SW480 (cell line): ENCODE measurements at regions not wholly inside any gene's neighbourhood (a gene's known extent, or its start where the extent isn't known, plus 50 kb on each side); places are given as distances from the start of the nearest gene placed in this dataset.
"Not testable (repeated sequence)": the region's sequence is repeated elsewhere in the genome, so short reads cannot be mapped to it uniquely, and the experiment has no call there.

ENCODE experiments used
- DNase-seq: peaks from one replicate; pipeline ENCODE4 v3.0.0-alpha.2; 2016; ENCODE audit warnings: low spot score

DNA sequence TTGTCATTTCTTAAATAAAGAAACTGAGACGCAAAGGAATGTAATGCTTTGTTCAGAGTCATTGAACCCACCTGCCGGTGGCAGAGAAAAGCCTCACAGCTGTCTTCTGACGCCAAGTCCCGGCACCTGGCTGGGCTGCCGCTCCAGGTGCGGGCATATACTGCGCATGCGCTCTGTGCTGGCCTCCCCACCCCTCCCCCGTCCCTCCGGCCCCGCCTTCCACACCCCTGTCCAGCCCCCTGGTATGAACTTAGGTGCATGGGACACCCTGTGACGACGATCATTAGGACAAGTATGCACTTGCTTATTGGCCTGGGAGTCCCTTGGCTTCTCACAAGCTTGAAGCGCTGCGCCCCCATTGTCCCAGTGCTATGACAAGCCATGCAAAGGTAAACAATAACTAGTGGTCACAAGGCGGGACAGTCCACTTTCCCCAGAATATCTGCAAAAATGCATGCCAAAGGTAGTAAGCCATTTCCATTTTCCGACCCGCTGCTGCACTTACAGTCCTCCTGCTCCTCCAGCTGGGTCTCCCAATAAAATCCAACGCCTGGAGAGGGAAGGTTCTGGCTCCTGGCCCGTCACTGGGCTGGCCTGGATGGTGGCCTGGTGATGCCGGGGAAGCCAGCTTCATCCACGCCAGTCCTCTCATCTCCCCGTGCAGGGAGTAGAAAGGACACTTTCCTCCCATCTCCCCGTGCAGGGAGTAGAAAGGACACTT, 100.4 kb downstream of the PSMG1 start:
- DNase-seq, result peak; percentile 75

DNA sequence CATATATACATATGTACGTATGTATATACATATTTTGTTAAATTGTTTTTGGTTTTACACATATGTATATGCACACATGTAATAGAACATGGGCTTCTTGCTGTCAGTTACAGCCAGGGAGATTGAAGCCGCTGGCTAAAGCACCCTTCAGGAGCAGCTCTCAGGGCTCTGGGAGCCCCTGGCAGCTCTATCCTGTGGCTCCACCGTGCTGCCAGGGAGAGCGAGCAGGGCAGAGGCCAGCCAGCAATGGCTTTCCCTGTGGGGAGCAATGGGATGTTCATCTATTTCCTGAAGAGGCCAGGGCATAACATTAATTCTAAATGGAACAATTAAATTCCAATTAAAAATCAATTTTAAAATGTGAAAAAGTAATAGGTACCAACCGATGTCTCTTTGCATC, 102.9 kb downstream of the PSMG1 start:
- no peak for DNase-seq

DNA sequence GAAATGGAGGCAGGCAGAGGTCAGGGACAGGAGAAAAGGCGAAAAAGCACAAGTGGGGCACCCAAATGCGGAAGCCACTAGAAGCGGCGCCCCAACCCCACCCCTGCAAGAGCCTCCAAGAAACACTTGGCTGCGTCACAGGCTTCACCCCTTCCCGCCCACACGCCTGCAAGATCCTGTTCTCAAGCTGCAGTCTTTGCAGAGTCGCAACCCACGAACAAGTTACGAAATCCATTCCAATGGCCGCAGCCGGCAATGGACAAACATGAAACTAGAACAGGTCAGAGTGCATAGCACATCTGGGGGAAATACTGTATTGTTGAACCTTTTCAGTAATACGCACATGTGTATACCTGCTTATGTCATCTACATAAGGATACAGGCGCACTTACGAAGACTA, 103.6 kb downstream of the PSMG1 start:
- no peak for DNase-seq

DNA sequence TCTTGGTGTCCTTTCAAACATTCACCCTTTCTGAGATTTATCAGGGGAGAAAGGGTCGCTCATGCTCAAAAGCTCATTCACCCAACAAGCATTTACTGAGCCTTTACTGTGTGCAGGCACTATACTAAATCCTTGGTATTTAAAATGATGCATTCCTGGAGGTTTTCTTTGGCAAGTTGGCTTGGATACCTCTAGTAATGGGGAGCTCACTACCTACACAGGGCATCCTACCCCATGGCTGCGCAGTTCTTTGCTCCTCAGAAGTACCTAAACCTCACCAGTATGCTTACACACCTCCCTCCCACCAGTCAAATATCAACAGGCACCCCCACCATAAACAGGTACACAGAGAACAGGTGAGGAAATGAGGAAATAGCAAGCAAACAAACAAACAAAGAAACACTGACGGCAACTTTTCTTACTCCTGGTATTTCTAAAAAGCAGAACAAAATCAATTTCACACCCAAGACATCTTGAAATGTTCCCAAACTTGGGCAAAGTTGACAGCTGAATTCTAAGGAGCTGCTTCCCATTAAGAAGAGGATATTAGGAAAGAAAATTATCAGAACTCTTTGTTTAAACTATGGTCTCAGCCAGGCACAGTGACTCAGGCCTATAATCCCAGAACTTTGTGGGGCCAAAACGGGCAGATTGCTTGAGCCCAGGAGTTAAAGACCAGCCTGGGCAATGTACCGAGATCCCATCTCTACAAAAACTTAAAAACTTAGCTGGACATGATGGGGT, 104.8 kb downstream of the PSMG1 start:
- DNase-seq, result no peak

DNA sequence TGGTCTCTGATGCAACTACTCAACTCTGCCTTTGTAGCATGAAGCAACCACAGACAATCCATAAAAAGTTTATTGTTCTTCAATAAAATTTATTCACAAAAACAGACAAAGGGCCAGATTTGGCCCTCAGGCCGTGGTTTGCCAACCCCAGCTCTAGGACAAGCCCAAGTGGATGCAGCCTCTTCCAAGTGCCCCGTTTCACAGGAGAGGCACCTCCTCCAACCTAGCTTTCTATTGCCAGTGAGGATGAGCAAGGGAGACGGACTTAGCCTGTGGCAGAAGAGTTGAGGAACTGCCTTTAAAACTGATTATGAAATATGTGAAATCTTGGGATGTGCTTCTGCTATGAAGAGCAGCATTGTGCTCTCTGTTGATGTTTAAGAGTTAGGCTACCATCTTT, 105.4 kb downstream of the PSMG1 start:
- DNase-seq, result no peak

DNA sequence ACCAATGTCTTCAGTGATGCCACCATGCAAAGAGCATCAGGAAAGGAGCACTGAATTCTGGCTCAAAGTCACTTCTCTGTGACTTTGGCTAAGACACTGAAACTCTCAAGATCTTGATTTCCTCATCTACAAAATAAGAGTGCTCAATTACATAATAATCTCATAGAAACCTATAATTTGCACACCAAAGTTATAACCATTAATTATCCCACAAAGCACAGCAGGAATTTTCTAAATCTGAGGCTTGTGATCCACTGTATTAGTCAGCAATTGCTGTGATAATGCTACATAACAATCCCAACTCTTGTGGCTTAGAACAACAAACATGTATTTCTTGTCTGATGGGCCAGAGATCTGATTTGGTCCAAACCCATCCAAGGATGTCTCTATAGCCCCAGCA, 108.7 kb downstream of the PSMG1 start:
- DNase-seq, result no peak

DNA sequence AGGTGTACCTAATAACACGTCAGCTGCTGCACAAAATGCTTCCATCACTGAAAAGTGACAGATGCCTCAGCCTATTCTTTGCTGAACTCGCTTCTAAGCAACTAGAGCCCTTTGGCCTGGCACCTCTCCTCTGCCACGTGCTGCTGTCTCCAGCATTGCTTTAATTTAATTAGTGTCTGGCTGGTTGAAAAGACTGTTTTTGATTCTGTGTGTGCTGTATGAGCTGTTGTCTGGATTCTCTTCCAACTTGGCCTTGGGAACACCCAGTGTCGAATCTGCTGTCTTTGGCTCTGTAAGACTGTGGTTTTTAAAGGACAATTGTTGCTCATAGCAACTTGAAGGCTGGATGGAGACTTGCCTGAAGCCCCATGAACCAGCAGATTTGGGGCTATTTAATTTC, 109.5 kb downstream of the PSMG1 start:
- no peak for DNase-seq

DNA sequence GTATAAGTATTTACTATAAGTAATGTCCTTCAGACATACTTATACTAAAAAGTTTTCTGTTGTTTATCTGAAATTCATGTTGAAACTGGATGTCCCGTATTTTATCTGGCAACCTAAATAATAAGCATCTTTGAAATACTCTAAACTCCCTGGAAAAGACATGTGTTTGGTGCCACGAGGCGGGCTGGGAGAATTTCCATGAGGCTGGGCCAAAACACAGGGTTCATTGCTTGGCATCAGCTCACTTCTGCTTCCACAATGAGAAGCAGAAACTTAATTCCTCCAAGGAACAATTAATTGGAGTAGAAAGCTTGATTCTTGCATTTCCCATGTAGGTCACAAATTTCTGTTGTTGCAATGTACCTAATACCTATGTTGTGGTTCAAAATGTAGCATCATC, 110.2 kb downstream of the PSMG1 start:
- no peak for DNase-seq

DNA sequence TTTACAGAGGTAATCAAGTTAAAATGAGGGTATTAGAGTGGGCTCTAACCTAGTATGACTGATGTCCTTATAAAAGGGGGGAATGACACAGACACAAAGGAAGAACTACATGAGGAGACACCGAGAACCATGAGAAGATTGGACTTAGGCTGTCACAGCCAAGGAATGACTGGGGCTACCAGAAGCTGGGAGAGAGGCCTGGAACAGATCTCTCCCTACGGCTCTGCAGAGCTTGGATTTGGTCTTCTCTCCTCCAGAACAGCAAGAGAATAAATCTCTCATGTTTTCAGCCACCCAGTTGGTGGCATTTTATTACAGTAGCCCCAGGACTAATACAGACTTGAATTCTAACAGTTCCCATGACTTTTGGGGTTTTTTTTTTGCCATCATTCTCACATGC, 110.8 kb downstream of the PSMG1 start:
- DNase-seq, result no peak

DNA sequence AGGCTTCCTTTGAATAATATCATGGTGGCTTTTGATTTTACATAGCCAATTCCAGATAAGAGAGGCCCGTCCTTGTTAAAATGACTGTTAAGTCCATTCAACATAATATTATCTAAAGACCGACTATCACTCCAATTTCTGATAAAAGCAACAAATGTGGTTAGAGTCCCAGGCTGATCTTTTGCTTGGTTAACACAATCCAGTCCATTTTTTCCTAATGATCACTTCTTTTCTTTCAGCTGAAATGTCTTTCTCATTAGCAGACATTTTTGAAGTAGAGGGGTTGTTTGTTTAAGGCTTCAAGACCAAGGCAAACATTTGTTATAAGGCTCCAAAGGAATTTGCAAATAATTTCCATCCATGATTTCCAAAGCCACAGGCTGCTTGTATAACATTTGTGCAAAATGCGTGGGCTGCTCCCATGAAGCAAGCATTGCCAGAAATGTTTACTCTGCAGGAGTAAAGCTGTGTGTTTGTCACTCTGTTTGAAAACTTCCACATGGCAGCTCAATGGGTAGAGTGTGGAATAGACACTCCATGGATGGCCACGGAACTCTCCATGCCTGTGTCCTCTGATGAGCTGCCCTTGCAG, 111.5 kb downstream of the PSMG1 start:
- DNase-seq, result no peak

DNA sequence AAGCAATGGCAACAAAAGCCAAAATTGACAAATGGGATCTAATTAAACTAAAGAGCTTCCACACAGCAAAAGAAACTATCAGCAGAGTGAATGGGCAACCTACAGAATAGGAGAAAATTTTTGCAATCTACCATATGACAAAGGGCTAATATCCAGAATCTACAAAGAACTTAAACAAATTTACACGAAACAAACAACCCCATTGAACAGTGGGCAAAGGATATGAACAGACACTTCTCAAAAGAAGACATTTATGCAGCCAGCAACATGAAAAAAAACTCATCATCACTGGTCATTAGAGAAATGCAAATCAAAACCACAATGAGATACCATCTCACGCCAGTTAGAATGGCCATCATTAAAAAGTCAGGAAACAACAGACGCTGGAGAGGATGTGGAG, 113.4 kb downstream of the PSMG1 start:
- not testable (repeated sequence) for DNase-seq

DNA sequence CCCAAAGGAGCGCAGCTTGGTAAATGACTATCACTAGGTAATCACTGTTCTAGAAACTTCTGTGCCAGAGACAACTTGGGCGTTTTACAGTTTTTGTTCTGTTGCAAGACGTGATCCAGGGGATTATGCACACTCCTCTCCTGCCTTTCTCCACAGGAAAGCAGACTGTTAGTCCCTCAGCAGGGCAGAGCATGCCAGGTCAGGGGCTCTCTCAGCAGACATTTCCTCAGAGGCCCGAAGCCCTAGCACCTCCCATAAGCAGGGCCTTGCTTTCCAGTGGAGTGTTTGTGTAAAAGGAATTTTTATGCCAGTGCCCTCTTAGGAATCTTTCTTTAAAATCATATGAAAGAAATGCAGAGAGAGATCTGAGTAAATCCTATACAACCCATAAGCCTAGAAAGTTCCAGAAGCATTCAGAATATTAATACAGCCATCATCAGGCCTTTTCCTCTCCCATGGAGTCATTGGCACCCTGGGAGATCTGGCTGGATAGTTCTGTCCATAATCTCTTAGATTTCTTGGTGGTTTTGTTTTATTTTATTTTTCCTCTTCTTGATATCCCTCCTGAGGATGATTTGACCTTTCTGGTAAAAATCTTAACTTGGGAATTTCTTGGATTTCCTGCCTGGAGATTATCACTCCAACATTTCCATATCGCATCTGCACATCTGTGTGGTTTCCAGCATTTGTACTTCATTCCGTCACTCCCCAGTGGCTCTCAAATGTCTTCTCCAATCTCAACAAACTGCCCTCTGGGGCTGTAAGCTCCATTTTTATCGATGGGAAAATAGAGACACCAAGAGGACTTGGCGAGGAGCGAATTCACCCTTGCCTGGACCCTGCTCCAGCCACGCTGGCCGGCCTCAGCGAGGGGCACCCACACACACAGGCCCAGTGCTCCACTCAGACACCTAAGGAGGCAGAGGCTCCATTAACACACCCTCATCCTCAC, 116.1 kb downstream of the PSMG1 start:
- DNase-seq, result no peak

DNA sequence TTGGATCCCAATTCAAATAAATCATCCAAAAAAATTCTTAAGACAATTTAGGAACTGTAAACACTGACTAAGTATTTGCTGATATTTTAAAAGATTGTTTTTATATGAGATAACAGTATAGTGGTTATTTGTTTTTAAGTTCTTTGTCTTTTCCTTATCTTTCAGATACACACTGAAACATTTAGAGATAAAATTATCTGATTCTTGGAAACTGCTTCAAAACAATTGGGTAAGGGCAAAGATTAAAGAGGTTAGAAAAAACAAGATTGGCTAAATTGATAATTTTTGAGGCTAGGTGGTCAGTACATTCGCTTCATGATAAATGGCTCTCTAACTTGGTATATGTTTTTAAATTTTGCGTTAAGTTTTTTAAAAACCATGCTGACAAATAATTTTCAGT, 117.3 kb downstream of the PSMG1 start:
- no peak for DNase-seq

DNA sequence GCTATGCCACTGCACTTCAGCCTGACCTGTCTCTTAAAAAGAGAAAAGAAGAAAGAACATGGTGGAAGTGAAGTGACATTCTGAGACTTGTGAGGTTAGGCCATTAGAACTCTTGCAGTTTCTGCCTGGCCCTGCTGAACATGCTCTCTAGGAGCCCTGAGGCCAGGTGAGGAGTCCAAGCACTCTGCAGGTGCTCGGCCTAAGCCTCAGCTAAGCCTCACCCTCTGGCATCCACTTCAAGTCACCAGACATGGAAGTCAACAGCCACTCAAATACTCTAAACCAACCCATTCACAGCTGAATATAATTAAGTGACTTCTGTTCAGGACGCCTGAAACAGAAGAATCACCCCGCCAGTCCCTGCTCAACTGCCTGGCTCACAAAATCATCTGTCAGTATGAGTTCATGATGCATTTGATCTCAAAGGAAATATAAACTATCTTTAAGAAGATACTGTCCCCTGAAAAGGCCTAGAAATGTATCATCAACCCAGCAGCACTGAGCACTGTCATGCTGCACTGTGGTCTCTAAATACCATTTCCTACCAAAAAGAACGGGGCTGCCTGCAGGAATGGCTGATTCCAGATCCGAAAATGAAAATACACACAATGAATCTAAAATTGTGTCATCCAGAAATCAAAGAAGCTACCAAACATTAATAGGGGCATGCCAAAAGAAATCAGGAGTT, 118.8 kb downstream of the PSMG1 start:
- DNase-seq, result no peak

DNA sequence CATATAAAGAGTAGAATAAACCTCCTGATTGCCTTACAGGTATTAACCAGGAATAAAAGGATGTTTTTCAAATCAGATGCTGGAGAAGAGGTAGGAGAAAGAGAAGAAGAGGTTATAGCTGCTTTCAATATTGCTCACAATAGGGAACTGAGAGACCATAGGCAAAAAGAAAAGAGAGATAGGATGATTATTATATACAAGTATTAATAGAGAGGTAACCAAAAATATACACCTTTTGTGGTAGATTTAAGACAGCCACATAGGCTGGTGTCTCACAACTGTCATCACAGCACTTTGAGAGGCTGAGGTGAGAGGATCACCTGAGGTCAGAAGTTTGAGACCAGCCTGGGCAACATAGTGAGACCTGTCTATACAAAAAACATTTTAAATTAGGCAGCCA, 119.7 kb downstream of the PSMG1 start:
- DNase-seq, result no peak

DNA sequence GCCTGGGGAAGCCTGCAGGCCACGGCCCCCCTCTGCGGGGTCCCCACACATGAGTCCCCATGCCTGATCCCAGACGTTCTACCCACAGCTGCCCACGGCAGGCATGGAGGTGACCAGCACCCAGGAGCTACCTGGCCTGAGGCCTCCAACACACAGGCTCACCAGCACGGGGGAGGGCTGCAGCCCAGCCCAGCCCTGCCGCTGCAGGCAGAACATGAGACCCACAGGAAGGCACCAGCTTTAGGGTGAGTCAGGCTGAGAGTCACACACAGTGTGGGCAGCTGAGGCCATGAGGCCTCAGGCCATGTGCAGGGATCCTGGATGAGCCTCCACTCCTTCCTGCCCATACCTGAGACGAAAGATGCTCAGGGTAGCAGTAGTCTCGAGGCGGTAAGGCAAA, 121.1 kb downstream of the PSMG1 start:
- DNase-seq, result no peak

DNA sequence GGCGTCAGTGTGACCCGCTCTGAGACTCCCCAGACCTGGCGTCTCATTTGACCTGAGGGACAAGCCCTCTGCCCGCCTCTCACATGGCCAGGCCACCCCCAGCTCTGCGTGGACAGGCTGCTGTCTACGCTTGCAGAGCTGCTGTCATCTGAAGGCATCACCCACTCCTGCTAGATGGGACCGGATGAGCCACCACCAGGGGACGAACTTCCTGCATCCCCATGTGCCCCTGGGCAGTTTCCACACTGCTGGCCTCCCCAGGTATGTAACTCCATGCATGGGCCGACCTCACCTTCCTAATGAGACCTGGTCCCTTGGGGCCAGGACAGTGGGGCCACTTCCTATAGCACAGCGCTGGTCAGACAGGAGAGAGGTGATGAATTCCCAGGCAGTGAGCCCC, 121.5 kb downstream of the PSMG1 start:
- DNase-seq, result no peak

DNA sequence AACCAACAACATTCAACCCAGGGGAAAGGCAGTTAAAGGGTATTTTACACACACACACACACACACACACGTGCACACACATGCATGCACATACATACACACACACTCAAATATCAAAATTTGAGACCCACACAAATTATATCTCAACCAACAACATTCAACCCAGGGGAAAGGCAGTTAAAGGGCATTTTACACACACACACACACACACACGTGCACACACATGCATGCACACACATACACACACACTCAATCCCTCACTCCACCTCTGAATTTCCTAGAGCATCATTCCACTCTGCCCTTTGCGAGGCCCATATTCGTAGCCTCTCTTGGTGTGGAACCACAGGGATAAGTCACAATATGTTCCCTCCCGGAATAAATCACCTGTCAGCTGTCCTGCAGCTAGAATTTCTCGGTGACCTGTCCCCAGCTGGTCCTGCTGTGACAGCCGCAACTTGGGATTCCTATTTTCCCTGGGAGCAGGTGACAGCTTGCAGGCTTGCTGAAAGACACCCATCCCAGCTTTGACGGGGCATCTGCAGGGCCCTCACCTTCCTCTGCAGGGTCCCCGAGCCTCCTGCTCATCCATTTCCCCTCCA, 122.7 kb downstream of the PSMG1 start:
- no peak for DNase-seq

DNA sequence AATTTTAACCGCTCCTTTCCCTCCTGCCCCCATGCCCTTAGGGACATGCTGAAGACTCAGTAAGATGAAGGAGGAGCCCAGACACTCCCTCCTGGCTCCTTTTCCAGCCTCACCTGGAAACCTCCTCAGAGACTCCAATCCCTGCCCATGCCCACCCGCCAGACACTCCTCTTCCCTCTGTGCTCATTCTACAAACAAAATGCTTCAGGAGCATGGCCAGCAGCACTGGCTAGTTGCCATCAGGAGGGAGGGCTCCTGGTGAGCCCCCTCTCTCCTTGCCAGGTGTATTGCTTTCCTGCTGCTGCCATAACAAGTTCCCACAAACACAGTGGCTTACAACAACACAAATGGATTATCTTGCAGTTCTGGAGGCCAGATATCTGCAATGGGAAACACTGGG, 126.1 kb downstream of the PSMG1 start:
- DNase-seq, result no peak

DNA sequence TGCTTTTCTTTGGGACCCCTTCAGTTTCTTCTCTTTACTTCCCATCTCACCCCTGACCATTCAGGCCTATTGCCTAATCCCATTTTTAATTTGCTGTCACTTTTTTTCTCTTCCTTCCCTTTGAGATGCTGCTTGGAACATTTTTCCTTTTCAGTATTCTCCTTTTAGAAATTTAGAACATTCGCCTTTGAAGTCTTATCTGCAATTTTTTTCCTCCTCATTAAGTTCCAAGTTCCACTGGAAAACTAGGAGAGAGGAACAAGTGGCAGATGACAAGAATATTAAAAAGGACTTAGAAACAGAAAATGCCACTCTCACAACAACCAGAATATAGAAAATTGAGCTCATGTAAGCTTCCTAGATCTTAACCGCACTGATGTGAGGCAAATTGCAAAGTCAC, 126.6 kb downstream of the PSMG1 start:
- no peak for DNase-seq

DNA sequence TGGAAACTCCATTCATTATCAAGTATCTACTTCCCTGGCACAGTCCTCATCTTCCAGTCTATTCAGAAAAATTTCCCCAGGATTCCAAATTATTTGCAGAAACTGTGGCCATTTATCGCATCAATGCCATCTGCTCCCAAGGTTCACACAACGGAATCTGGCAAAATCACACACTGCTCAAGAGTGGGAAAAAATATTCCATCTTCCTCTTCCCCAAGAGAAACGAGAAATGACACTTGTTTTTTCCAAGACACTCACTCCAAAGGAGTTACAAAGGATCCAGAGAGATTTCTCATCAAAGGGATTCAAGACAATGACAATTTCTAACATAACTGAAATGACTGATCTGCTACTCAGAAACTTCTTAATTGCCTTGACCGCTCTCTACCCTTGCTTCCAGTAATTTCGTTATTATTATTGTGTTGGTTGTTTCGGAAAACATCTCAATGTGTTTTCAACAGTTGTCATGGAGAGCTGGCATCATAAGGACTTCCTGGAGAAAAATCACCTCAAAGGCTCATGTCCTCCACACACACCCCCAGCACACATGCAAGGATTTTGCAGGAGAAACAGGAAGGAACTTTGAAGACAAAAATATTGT, 128.0 kb downstream of the PSMG1 start:
- DNase-seq, result no peak
